ENCODE measurements at regions not wholly inside any gene's neighbourhood (a gene's known extent, or its start where the extent isn't known, plus 50 kb on each side); places are given as distances from the start of the nearest gene placed in this dataset.

DNA sequence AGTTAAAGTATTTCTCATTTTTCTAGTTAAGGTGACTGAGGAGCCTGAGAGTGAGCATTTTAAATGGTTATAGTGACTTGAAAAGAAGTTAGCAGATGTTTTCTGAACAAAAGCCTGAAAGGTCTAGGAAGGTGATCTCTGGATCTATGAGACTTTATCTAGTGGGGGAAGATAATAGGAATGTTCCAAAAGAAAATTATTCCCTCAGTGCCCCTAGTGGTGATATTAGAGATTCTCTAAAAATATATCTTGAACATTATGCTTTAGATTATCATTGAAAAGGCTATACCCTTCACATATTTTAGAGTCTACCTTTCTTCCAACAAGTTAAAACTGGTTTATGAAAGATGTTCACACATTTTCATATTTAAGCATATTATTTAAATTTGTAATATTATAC is 69.0 kb upstream of the SPANXN1 start:
- H3K27me3 ChIP-seq (ENCODE audit: insufficient read depth, low read length, poor library complexity, severe bottlenecking), result no peaks in the 10 kb centered on the region
- no peaks in the 10 kb centered on the region for H3K79me2 ChIP-seq (ENCODE audit: insufficient read depth, low read length)
- H3K9ac ChIP-seq (ENCODE audit: low read depth, low read length, poor library complexity, severe bottlenecking), result no peak overlapping the region
- no peak for TF ChIP-seq EZH2phosphoT487 (IDR thresholded peaks at IDR 0.05; ENCODE audit: borderline replicate concordance)
- TF ChIP-seq, protein P1, sequence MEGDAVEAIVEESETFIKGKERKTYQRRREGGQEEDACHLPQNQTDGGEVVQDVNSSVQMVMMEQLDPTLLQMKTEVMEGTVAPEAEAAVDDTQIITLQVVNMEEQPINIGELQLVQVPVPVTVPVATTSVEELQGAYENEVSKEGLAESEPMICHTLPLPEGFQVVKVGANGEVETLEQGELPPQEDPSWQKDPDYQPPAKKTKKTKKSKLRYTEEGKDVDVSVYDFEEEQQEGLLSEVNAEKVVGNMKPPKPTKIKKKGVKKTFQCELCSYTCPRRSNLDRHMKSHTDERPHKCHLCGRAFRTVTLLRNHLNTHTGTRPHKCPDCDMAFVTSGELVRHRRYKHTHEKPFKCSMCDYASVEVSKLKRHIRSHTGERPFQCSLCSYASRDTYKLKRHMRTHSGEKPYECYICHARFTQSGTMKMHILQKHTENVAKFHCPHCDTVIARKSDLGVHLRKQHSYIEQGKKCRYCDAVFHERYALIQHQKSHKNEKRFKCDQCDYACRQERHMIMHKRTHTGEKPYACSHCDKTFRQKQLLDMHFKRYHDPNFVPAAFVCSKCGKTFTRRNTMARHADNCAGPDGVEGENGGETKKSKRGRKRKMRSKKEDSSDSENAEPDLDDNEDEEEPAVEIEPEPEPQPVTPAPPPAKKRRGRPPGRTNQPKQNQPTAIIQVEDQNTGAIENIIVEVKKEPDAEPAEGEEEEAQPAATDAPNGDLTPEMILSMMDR (conservative IDR thresholded peaks at IDR 0.05; ENCODE audit: low read length), result peak; percentile 28
- H3K36me3 ChIP-seq (ENCODE audit: insufficient read depth, low read length), result no peaks in the 10 kb centered on the region
- no peaks in the 10 kb centered on the region for H3F3A ChIP-seq (ENCODE audit: low read depth)
- H4K20me1 ChIP-seq (ENCODE audit: insufficient read depth, low read length, poor library complexity, severe bottlenecking), result no peaks in the 10 kb centered on the region
- H3K9me2 ChIP-seq (replicated peaks; ENCODE audit: low read depth, low read length), result no peaks in the 10 kb centered on the region
- no peak overlapping the region for H3K4me3 ChIP-seq (ENCODE audit: low read length, poor library complexity, severe bottlenecking)
- no peaks in the 10 kb centered on the region for H3K4me1 ChIP-seq (ENCODE audit: insufficient read depth, low read length, poor library complexity, severe bottlenecking)
- H3K4me2 ChIP-seq (ENCODE audit: low read depth, low read length, poor library complexity, severe bottlenecking), result no peak overlapping the region
- no peak overlapping the region for H2AFZ ChIP-seq (ENCODE audit: low read length)
- no peaks in the 10 kb centered on the region for H3K9me3 ChIP-seq (ENCODE audit: insufficient read depth, low read depth, low read length)

DNA sequence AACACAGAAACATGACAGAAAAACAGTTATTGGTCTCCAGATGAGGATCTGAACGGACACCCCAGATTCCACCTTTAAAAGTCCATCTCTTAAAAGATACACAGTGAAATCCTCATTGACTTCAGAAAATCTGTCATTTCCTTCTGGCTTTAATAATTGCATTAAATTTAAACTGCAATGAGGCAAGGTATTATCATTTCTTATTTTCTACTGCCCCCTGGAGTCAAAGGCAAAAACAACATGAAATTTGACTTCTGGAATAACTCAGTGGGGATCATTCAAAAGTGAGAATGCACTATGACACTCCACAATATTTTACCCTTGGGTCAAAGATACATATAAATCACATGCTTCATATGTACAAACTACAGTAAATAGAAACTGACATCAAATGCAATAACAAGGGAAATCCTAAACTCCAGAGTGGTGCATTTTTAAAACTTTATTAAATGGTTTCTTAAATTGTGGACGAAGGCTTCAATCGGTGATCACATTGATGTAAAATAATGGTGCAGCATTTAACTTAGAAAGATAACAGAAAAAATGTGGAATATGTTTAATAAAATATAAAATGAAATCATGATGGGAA is 56.4 kb upstream of the SPANXN1 start:
- H3K27me3 ChIP-seq (ENCODE audit: insufficient read depth, low read length, poor library complexity, severe bottlenecking), result no peaks in the 10 kb centered on the region
- TF ChIP-seq, protein P1 (conservative IDR thresholded peaks at IDR 0.05; ENCODE audit: low read length), result peak; percentile 56
- TF ChIP-seq EZH2phosphoT487 (IDR thresholded peaks at IDR 0.05; ENCODE audit: borderline replicate concordance), result no peak

More for the DNA sequence above, 56.4 kb upstream of the SPANXN1 start:
- Histone ChIP-seq H3K9ac (ENCODE audit: low read depth, low read length, poor library complexity, severe bottlenecking) (no peak overlapping the region), H3K4me2 (ENCODE audit: low read depth, low read length, poor library complexity, severe bottlenecking) (no peak overlapping the region), H4K20me1 (ENCODE audit: insufficient read depth, low read length, poor library complexity, severe bottlenecking) (no peaks in the 10 kb centered on the region), H3K4me1 (ENCODE audit: insufficient read depth, low read length, poor library complexity, severe bottlenecking) (no peaks in the 10 kb centered on the region), H3F3A (ENCODE audit: low read depth) (no peaks in the 10 kb centered on the region), H2AFZ (ENCODE audit: low read length) (no peak overlapping the region), H3K9me3 (ENCODE audit: insufficient read depth, low read depth, low read length) (no peaks in the 10 kb centered on the region), H3K36me3 (ENCODE audit: insufficient read depth, low read length) (no peaks in the 10 kb centered on the region), H3K79me2 (ENCODE audit: insufficient read depth, low read length) (no peaks in the 10 kb centered on the region), H3K4me3 (ENCODE audit: low read length, poor library complexity, severe bottlenecking) (no peak overlapping the region), H3K9me2 (replicated peaks; ENCODE audit: low read depth, low read length) (no peaks in the 10 kb centered on the region)
